ENCODE measurements at regions not wholly inside any gene's neighbourhood (a gene's known extent, or its start where the extent isn't known, plus 50 kb on each side); places are given as distances from the start of the nearest gene placed in this dataset.

DNA sequence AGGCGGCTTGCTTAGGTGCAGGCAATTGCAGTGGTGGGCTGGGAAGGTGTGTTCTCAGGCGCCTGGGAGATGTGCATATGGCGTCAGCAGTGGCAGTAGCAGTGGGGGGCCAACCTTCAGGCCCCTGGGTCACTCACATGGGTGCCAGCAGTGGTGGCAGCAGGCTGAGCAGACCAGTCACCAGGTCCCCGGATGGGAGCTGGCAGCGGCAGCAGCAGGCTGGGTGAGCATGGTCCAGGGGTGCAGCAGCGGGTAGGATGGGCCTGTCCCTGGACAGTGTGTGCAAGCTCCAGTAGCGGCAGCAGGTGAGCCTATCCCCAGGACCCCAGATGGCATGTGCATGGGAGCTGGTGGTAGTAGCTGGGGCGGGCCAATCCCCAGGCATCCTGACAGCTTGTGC lies 108.5 kb upstream of the TMEM260 start:
- no TSS peak for BruUV-seq (replicated peaks)
- TF ChIP-seq, protein P1, sequence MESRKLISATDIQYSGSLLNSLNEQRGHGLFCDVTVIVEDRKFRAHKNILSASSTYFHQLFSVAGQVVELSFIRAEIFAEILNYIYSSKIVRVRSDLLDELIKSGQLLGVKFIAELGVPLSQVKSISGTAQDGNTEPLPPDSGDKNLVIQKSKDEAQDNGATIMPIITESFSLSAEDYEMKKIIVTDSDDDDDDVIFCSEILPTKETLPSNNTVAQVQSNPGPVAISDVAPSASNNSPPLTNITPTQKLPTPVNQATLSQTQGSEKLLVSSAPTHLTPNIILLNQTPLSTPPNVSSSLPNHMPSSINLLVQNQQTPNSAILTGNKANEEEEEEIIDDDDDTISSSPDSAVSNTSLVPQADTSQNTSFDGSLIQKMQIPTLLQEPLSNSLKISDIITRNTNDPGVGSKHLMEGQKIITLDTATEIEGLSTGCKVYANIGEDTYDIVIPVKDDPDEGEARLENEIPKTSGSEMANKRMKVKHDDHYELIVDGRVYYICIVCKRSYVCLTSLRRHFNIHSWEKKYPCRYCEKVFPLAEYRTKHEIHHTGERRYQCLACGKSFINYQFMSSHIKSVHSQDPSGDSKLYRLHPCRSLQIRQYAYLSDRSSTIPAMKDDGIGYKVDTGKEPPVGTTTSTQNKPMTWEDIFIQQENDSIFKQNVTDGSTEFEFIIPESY (IDR thresholded peaks at IDR 0.05; ENCODE audit: extremely low read depth, insufficient replicate concordance, low read length) = no peak
- no peak for TF ChIP-seq FOSL1 (IDR thresholded peaks at IDR 0.05; ENCODE audit: low read depth)
- no peak for TF ChIP-seq TCF7L2 (IDR thresholded peaks at IDR 0.05; ENCODE audit: borderline replicate concordance, extremely low read depth, insufficient read depth, insufficient read length)
- TF ChIP-seq, protein P2, sequence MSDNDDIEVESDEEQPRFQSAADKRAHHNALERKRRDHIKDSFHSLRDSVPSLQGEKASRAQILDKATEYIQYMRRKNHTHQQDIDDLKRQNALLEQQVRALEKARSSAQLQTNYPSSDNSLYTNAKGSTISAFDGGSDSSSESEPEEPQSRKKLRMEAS (IDR thresholded peaks at IDR 0.05) = no peak
- no peak for TF ChIP-seq SP1 (IDR thresholded peaks at IDR 0.05; ENCODE audit: low read depth)
- no peak for TF ChIP-seq POLR2AphosphoS5 (IDR thresholded peaks at IDR 0.05; ENCODE audit: low read depth, low read length)
- TF ChIP-seq POLR2A (IDR thresholded peaks at IDR 0.05; ENCODE audit: borderline replicate concordance, extremely low read depth, insufficient read depth, insufficient read length) = no peak
- TF ChIP-seq ZFX (IDR thresholded peaks at IDR 0.05) = no peak
- no peak for TF ChIP-seq YY1 (IDR thresholded peaks at IDR 0.05; ENCODE audit: extremely low read depth, insufficient replicate concordance, low read depth, low read length)
- no peak for TF ChIP-seq EZH2 (IDR thresholded peaks at IDR 0.05)
- no peaks in the 10 kb centered on the region for H3K36me3 ChIP-seq (ENCODE audit: control insufficient read depth in 1 of 2, insufficient read depth in 2 of 2, low read length in 2 of 2)
- RAD21 ChIA-PET (ENCODE audit: low non-redundant PET in 1 of 2, low total read pairs in 2 of 2, uncharacterized antibody in 2 of 2, unreplicated experiment in 2 of 2) = no interaction called here
- H3K9ac ChIP-seq (ENCODE audit: low read length) = no peak overlapping the region
- H3K4me3 ChIP-seq (replicated peaks in 1 of 2; ENCODE audit: low read depth in 1 of 2, low read length in 2 of 2) = no peak overlapping the region
- no peaks in the 10 kb centered on the region for H3K79me2 ChIP-seq (ENCODE audit: insufficient read depth, low read length)
- H3K27me3 ChIP-seq (ENCODE audit: insufficient read depth, low read length) = peaks cover 19% of the 10 kb centered on the region; the same call in 1 of the 2 replicates
- no peaks in the 10 kb centered on the region for H3K9me3 ChIP-seq (ENCODE audit: control insufficient read depth in 1 of 2, insufficient read depth in 1 of 2, low read depth in 1 of 2, low read length in 2 of 2)
- H3K4me2 ChIP-seq (ENCODE audit: low read length) = no peak overlapping the region
- intact Hi-C loops (cut with micrococcal nuclease) = loop anchor here (5.0 kb wide), 1 partner anchor 764 kb away; no protein-coding TSS in a partner anchor
- POLR2A ChIA-PET = no interaction called here
- CTCF ChIA-PET = interaction anchor here (1.1 kb wide), 1 partner anchor 1032 kb away, joined by 5 read pairs; no protein-coding TSS in a partner anchor
- no peak overlapping the region for H3K27ac ChIP-seq (ENCODE audit: low read depth, low read length)
- H2AFZ ChIP-seq (ENCODE audit: low read depth, low read length, poor library complexity, severe bottlenecking) = no peak overlapping the region
- DNase-seq (ENCODE audit: low read depth, low spot score) (no peak), ATAC-seq (no peak)
- H3K4me1 ChIP-seq (ENCODE audit: control insufficient read depth in 1 of 2, insufficient read depth in 2 of 2, low read length in 2 of 2) = no peaks in the 10 kb centered on the region
- H3K9me2 ChIP-seq (ENCODE audit: insufficient read depth) = no peaks in the 10 kb centered on the region
- no peaks in the 10 kb centered on the region for H4K20me1 ChIP-seq (ENCODE audit: insufficient read depth)

Measured in HCT116 (cell line).